BJ (cell line): ENCODE measurements at regions not wholly inside any gene's neighbourhood (a gene's known extent, or its start where the extent isn't known, plus 50 kb on each side); places are given as distances from the start of the nearest gene placed in this dataset.

ENCODE experiments used
- CTCF ChIA-PET: fragments of 350-600 bp; formaldehyde crosslinking; extraction: SDS; loops from one replicate; lab custom pipeline; 2021; ENCODE audit warnings: antibody characterized with exemption, inconsistent platforms; lab: Yijun Ruan, JAX
- POLR2A ChIA-PET: fragments of 300-600 bp; sonication (Branson Sonifier 250); formaldehyde crosslinking; extraction: SDS; loops from one replicate; lab custom pipeline; 2021; ENCODE audit warnings: antibody characterized with exemption; lab: Charles Lee
- DNase-seq: peaks from one replicate; pipeline ENCODE4 v3.0.0-alpha.2; 2011; ENCODE audit warnings: low read depth
- H3K27me3 ChIP-seq: 2 replicates; pipeline ENCODE4 v1.6.0; 2011; ENCODE audit warnings: low read length; ENCODE audit not compliant: control insufficient read depth, insufficient read depth
- H3K36me3 ChIP-seq: 2 replicates; pipeline ENCODE4 v1.5.1; 2011; ENCODE audit warnings: low read length; ENCODE audit not compliant: control insufficient read depth, insufficient read depth
- H3K4me3 ChIP-seq: 2 replicates; pipeline ENCODE4 v1.5.1; 2011; ENCODE audit warnings: low read depth, mild to moderate bottlenecking, control low read depth, low read length
- TF ChIP-seq, protein P1 (sequence below): IDR thresholded peaks from 2 replicates; pipeline ENCODE4 v1.5.1; 2011; ENCODE audit warnings: low read depth, mild to moderate bottlenecking, control low read depth, inconsistent platforms, low read length, moderate library complexity; ENCODE audit not compliant: insufficient read depth

- no peak for DNase-seq
- TF ChIP-seq, protein P1, sequence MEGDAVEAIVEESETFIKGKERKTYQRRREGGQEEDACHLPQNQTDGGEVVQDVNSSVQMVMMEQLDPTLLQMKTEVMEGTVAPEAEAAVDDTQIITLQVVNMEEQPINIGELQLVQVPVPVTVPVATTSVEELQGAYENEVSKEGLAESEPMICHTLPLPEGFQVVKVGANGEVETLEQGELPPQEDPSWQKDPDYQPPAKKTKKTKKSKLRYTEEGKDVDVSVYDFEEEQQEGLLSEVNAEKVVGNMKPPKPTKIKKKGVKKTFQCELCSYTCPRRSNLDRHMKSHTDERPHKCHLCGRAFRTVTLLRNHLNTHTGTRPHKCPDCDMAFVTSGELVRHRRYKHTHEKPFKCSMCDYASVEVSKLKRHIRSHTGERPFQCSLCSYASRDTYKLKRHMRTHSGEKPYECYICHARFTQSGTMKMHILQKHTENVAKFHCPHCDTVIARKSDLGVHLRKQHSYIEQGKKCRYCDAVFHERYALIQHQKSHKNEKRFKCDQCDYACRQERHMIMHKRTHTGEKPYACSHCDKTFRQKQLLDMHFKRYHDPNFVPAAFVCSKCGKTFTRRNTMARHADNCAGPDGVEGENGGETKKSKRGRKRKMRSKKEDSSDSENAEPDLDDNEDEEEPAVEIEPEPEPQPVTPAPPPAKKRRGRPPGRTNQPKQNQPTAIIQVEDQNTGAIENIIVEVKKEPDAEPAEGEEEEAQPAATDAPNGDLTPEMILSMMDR = no peak
These were observed 110.0 kb downstream of the ADSS2 start for GRCh38 chr1:244341455-244342450.

DNA sequence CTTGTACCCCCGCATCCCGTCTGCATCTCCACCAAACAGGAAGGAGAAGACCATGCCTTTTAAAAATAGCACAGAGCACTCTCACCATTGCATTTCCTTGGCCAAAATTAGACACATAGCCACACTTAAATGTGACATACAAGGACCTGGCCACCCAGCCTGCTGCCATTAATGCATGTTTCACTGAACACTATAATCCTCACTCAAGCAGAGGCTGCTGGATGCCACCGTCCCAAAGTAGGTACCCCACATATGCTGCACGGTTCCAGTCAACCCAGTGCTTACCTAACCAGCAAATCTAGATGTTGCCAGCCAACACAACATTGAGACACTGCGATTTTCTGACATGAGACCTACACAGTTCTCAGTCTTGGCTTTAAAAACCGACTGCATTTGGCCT, 107.7 kb downstream of the ADSS2 start:
- Histone ChIP-seq H3K4me3 (no peak overlapping the region), H3K27me3 (no peaks in the 10 kb centered on the region), H3K36me3 (no peaks in the 10 kb centered on the region)
- no peak for DNase-seq
- POLR2A ChIA-PET = no interaction called here
- CTCF ChIA-PET = interaction anchor here (0.6 kb wide), 1 partner anchor 77 kb away, joined by 3 read pairs; no protein-coding TSS in a partner anchor
- TF ChIP-seq, protein P1 = no peak

More at GRCh38 chr1:244341455-244342450, 110.0 kb downstream of the ADSS2 start:
- H3K27me3 ChIP-seq = no peaks in the 10 kb centered on the region
- ChIA-PET CTCF (no interaction called here), POLR2A (no interaction called here)
- no peaks in the 10 kb centered on the region for H3K36me3 ChIP-seq
- no peak overlapping the region for H3K4me3 ChIP-seq

DNA sequence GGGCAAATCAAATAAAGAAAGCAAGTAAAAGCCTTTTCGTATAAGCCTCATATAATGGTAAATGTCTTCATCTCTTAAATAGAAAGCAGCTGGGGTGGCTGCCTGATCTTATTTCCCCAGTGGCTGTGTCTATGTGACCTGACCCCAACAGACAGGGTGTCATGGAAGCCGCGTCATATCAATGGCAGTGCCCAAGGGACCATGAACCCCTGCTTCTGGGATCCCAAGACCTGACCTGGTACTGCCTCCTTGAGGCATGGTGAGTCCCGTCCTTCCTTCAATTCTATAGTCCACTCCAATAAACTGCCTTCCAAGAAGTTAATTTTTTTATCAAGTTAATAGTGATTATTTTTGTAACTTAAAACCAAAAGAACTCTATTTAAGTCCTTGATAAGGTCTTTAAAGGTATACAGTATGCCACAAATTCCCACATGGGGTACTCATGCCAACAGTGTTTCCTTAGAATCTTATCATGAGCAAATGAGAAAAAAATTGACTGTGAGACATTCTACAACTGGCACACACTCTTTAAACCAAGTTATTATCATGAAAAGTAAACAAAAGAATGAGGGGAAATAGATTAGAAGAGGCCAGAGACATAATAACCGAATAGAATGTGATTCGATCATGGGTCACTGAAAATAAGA, 104.6 kb downstream of the ADSS2 start:
- Histone ChIP-seq H3K4me3 (no peak overlapping the region), H3K36me3 (no peaks in the 10 kb centered on the region), H3K27me3 (no peaks in the 10 kb centered on the region)
- no peak for DNase-seq
- TF ChIP-seq, protein P1 = no peak
- ChIA-PET POLR2A (no interaction called here), CTCF (no interaction called here)

- ChIA-PET POLR2A (no interaction called here), CTCF (no interaction called here)
- TF ChIP-seq, protein P1 = no peak
- H3K4me3 ChIP-seq = no peak overlapping the region
- H3K27me3 ChIP-seq = no peaks in the 10 kb centered on the region
- no peaks in the 10 kb centered on the region for H3K36me3 ChIP-seq
- DNase-seq = peak; percentile 52
These were observed 103.8 kb downstream of the ADSS2 start for GRCh38 chr1:244347942-244348341.

DNA sequence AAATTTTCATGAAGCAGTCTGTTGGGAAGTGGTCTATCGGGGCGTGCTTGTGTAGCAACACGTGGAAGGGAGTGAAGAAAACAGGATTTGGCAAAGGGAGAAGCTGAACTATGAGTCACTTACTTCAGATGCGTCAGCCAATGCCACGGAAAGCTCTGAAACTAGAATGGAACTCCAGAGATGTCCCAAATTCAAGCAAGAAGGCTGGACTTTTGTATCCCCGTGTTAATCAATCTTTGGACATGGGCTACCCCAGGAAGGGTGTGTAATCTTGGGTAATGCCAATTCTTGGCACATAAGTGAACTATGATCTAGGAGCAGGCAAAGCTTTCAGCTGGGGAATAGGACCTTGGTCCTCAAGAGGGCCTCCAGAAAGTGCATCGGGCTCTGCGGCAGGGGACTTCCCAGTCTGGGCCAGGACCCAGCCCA, 102.6 kb downstream of the ADSS2 start:
- no peaks in the 10 kb centered on the region for H3K36me3 ChIP-seq
- CTCF ChIA-PET = interaction anchor here (0.6 kb wide), 1 partner anchor 11 kb away, joined by 3 read pairs; no protein-coding TSS in a partner anchor
- peak; percentile 56 for DNase-seq
- no peak overlapping the region for H3K4me3 ChIP-seq
- no peaks in the 10 kb centered on the region for H3K27me3 ChIP-seq
- POLR2A ChIA-PET = no interaction called here
- TF ChIP-seq, protein P1 = no peak
